ENCODE measurements at regions not wholly inside any gene's neighbourhood (a gene's known extent, or its start where the extent isn't known, plus 50 kb on each side); places are given as distances from the start of the nearest gene placed in this dataset.
"Not testable (repeated sequence)": the region's sequence is repeated elsewhere in the genome, so short reads cannot be mapped to it uniquely, and the experiment has no call there.

GRCh38 chr2:129190494-129190893, 789.0 kb upstream of the RAB6C start:
- DNase-seq = no peak

- DNase-seq = no peak
These were observed 787.9 kb upstream of the RAB6C start for GRCh38 chr2:129191530-129191929.

- no peak for DNase-seq
These were observed 787.3 kb upstream of the RAB6C start for GRCh38 chr2:129192117-129192516.

GRCh38 chr2:129192841-129193253, 786.6 kb upstream of the RAB6C start:
- DNase-seq = no peak

- DNase-seq = no peak
These were observed 785.5 kb upstream of the RAB6C start for GRCh38 chr2:129193961-129194360.

- no peak for DNase-seq
These were observed 780.0 kb upstream of the RAB6C start for GRCh38 chr2:129199501-129199900.

- DNase-seq = no peak
These were observed 777.8 kb upstream of the RAB6C start for GRCh38 chr2:129201696-129202095.

GRCh38 chr2:129203331-129203730, 776.1 kb upstream of the RAB6C start:
- DNase-seq = no peak

- not testable (repeated sequence) for DNase-seq
These were observed 774.9 kb upstream of the RAB6C start for GRCh38 chr2:129204581-129204980.

- DNase-seq = no peak
These were observed 774.3 kb upstream of the RAB6C start for GRCh38 chr2:129205176-129205575.

GRCh38 chr2:129205766-129206165, 773.7 kb upstream of the RAB6C start:
- no peak for DNase-seq

- no peak for DNase-seq
These were observed 767.0 kb upstream of the RAB6C start for GRCh38 chr2:129212299-129212958.

GRCh38 chr2:129224022-129224421, 755.4 kb upstream of the RAB6C start:
- no peak for DNase-seq

- DNase-seq = no peak
These were observed 755.0 kb upstream of the RAB6C start for GRCh38 chr2:129224486-129224885.

- no peak for DNase-seq
These were observed 750.3 kb upstream of the RAB6C start for GRCh38 chr2:129229196-129229595.

GRCh38 chr2:129229830-129230441, 749.5 kb upstream of the RAB6C start:
- no peak for DNase-seq

- no peak for DNase-seq
These were observed 747.5 kb upstream of the RAB6C start for GRCh38 chr2:129231924-129232323.

GRCh38 chr2:129233166-129233565, 746.3 kb upstream of the RAB6C start:
- DNase-seq = no peak

- DNase-seq = no peak
These were observed 745.6 kb upstream of the RAB6C start for GRCh38 chr2:129233751-129234406.

- DNase-seq = no peak
These were observed 742.9 kb upstream of the RAB6C start for GRCh38 chr2:129236601-129237000.

- DNase-seq = no peak
These were observed 741.3 kb upstream of the RAB6C start for GRCh38 chr2:129237966-129238725.

- DNase-seq = no peak
These were observed 740.3 kb upstream of the RAB6C start for GRCh38 chr2:129239141-129239540.

- DNase-seq = no peak
These were observed 739.4 kb upstream of the RAB6C start for GRCh38 chr2:129240061-129240460.

- DNase-seq = no peak
These were observed 737.2 kb upstream of the RAB6C start for GRCh38 chr2:129242269-129242668.
